ENCODE measurements at regions not wholly inside any gene's neighbourhood (a gene's known extent, or its start where the extent isn't known, plus 50 kb on each side); places are given as distances from the start of the nearest gene placed in this dataset.

DNA sequence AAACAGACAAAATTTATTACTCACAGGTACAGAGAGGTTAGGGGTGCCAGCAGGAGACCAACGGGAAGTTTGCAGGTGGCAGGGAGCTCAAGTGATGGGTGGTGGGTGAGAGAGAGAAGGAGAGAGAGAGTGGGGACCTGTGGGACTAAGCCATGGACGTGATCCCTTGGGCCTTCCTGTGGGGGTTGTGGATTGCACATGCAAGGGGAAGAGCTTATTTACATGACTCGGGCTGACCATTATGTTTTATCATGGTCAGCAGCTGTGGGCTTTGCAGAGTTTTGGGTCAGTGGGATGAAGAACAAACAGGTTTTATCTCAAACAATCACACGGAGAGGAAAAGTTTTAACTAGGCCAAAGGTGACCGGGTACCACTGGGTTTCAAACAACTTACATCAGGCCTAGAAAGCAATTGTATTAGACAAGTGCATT lies 156.2 kb upstream of the EXOC2 start:
- no peak overlapping the region for H2AFZ ChIP-seq (ENCODE audit: control insufficient read depth, low read depth, low read length)
- H3K9ac ChIP-seq (ENCODE audit: control insufficient read depth, insufficient read depth, low read length): no peak overlapping the region
- ATAC-seq (no peak), FAIRE-seq (no peak), DNase-seq (ENCODE audit: low read depth, low spot score) (no peak)
- no peak overlapping the region for H3K27ac ChIP-seq (ENCODE audit: control insufficient read depth, insufficient read depth)
- no peak overlapping the region for H3K4me2 ChIP-seq (ENCODE audit: control insufficient read depth, insufficient read depth)
- no peak overlapping the region for H3K4me3 ChIP-seq
- H3K9me3 ChIP-seq (replicated peaks; ENCODE audit: control insufficient read depth, insufficient read depth, low read length): no peaks in the 10 kb centered on the region; the same call in 2 of the 3 replicates
- intact Hi-C loops (cut with micrococcal nuclease; ENCODE audit: unreplicated experiment) (no loop called here), in situ Hi-C loops (cut with MboI) (no loop called here)
- SMC1A ChIA-PET (ENCODE audit: uncharacterized antibody, unreplicated experiment): interaction anchor here (1.2 kb wide), 1 partner anchor 256 kb away, joined by 3 read pairs; no protein-coding TSS in a partner anchor
- H3K79me2 ChIP-seq (ENCODE audit: control insufficient read depth, insufficient read depth, low read length): no peaks in the 10 kb centered on the region
- no TSS peak for BruUV-seq (replicated peaks)
- H3K4me1 ChIP-seq (ENCODE audit: control insufficient read depth, insufficient read depth, low read length): no peaks in the 10 kb centered on the region; the same call in 1 of the 2 replicates
- no peaks in the 10 kb centered on the region for H3K36me3 ChIP-seq (ENCODE audit: control insufficient read depth in 2 of 2, insufficient read depth in 2 of 2, low read length in 1 of 2)
- POLR2A ChIA-PET: no interaction called here
- WGBS (ENCODE audit: insufficient coverage, insufficient replicate concordance, low lambda C conversion rate, missing lambda C conversion rate): 1% methylated on average over 5 of the region's 5 CpGs
- RAD21 ChIA-PET (ENCODE audit: unreplicated experiment): no interaction called here
- H3K27me3 ChIP-seq (replicated peaks in 1 of 2; ENCODE audit: control insufficient read depth in 2 of 2, insufficient read depth in 2 of 2, low read length in 1 of 2): no peaks in the 10 kb centered on the region; a peak in 1 of 4 replicates
- H4K20me1 ChIP-seq (ENCODE audit: control insufficient read depth, insufficient read depth): no peaks in the 10 kb centered on the region
- CTCF ChIA-PET: no interaction called here
- TF ChIP-seq, protein P1, sequence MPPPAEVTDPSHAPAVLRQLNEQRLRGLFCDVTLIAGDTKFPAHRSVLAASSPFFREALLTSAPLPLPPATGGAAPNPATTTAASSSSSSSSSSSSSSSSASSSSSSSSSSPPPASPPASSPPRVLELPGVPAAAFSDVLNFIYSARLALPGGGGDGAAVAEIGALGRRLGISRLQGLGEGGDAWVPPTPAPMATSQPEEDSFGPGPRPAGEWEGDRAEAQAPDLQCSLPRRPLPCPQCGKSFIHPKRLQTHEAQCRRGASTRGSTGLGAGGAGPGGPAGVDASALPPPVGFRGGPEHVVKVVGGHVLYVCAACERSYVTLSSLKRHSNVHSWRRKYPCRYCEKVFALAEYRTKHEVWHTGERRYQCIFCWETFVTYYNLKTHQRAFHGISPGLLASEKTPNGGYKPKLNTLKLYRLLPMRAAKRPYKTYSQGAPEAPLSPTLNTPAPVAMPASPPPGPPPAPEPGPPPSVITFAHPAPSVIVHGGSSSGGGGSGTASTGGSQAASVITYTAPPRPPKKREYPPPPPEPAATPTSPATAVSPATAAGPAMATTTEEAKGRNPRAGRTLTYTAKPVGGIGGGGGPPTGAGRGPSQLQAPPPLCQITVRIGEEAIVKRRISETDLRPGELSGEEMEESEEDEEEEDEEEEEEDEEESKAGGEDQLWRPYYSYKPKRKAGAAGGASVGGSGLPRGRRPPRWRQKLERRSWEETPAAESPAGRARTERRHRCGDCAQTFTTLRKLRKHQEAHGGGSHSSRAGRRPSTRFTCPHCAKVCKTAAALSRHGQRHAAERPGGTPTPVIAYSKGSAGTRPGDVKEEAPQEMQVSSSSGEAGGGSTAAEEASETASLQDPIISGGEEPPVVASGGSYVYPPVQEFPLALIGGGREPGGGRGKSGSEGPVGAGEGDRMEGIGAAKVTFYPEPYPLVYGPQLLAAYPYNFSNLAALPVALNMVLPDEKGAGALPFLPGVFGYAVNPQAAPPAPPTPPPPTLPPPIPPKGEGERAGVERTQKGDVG (CRISPR knock-in tag; IDR thresholded peaks at IDR 0.05): no peak
- TF ChIP-seq MYB (IDR thresholded peaks at IDR 0.05; ENCODE audit: borderline replicate concordance, low read depth, low read length): no peak
- TF ChIP-seq, protein P2, sequence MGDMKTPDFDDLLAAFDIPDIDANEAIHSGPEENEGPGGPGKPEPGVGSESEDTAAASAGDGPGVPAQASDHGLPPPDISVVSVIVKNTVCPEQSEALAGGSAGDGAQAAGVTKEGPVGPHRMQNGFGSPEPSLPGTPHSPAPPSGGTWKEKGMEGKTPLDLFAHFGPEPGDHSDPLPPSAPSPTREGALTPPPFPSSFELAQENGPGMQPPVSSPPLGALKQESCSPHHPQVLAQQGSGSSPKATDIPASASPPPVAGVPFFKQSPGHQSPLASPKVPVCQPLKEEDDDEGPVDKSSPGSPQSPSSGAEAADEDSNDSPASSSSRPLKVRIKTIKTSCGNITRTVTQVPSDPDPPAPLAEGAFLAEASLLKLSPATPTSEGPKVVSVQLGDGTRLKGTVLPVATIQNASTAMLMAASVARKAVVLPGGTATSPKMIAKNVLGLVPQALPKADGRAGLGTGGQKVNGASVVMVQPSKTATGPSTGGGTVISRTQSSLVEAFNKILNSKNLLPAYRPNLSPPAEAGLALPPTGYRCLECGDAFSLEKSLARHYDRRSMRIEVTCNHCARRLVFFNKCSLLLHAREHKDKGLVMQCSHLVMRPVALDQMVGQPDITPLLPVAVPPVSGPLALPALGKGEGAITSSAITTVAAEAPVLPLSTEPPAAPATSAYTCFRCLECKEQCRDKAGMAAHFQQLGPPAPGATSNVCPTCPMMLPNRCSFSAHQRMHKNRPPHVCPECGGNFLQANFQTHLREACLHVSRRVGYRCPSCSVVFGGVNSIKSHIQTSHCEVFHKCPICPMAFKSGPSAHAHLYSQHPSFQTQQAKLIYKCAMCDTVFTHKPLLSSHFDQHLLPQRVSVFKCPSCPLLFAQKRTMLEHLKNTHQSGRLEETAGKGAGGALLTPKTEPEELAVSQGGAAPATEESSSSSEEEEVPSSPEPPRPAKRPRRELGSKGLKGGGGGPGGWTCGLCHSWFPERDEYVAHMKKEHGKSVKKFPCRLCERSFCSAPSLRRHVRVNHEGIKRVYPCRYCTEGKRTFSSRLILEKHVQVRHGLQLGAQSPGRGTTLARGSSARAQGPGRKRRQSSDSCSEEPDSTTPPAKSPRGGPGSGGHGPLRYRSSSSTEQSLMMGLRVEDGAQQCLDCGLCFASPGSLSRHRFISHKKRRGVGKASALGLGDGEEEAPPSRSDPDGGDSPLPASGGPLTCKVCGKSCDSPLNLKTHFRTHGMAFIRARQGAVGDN (IDR thresholded peaks at IDR 0.05): no peak
- TF ChIP-seq, protein P3, sequence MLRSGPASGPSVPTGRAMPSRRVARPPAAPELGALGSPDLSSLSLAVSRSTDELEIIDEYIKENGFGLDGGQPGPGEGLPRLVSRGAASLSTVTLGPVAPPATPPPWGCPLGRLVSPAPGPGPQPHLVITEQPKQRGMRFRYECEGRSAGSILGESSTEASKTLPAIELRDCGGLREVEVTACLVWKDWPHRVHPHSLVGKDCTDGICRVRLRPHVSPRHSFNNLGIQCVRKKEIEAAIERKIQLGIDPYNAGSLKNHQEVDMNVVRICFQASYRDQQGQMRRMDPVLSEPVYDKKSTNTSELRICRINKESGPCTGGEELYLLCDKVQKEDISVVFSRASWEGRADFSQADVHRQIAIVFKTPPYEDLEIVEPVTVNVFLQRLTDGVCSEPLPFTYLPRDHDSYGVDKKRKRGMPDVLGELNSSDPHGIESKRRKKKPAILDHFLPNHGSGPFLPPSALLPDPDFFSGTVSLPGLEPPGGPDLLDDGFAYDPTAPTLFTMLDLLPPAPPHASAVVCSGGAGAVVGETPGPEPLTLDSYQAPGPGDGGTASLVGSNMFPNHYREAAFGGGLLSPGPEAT (IDR thresholded peaks at IDR 0.05; ENCODE audit: low read depth): no peak
- no peak for TF ChIP-seq RB1 (IDR thresholded peaks at IDR 0.05; ENCODE audit: borderline replicate concordance)
- no peak for TF ChIP-seq MEF2B (IDR thresholded peaks at IDR 0.05; ENCODE audit: partially characterized antibody, poor library complexity, severe bottlenecking)
- no peak for TF ChIP-seq RCOR1 (conservative IDR thresholded peaks at IDR 0.05; ENCODE audit: low read depth, low read length)
- no peak for TF ChIP-seq HCFC1 (IDR thresholded peaks at IDR 0.05; ENCODE audit: low read length)
- TF ChIP-seq, protein P4, sequence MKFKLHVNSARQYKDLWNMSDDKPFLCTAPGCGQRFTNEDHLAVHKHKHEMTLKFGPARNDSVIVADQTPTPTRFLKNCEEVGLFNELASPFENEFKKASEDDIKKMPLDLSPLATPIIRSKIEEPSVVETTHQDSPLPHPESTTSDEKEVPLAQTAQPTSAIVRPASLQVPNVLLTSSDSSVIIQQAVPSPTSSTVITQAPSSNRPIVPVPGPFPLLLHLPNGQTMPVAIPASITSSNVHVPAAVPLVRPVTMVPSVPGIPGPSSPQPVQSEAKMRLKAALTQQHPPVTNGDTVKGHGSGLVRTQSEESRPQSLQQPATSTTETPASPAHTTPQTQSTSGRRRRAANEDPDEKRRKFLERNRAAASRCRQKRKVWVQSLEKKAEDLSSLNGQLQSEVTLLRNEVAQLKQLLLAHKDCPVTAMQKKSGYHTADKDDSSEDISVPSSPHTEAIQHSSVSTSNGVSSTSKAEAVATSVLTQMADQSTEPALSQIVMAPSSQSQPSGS (IDR thresholded peaks at IDR 0.05; ENCODE audit: low read length): no peak
- TF ChIP-seq, protein P5, sequence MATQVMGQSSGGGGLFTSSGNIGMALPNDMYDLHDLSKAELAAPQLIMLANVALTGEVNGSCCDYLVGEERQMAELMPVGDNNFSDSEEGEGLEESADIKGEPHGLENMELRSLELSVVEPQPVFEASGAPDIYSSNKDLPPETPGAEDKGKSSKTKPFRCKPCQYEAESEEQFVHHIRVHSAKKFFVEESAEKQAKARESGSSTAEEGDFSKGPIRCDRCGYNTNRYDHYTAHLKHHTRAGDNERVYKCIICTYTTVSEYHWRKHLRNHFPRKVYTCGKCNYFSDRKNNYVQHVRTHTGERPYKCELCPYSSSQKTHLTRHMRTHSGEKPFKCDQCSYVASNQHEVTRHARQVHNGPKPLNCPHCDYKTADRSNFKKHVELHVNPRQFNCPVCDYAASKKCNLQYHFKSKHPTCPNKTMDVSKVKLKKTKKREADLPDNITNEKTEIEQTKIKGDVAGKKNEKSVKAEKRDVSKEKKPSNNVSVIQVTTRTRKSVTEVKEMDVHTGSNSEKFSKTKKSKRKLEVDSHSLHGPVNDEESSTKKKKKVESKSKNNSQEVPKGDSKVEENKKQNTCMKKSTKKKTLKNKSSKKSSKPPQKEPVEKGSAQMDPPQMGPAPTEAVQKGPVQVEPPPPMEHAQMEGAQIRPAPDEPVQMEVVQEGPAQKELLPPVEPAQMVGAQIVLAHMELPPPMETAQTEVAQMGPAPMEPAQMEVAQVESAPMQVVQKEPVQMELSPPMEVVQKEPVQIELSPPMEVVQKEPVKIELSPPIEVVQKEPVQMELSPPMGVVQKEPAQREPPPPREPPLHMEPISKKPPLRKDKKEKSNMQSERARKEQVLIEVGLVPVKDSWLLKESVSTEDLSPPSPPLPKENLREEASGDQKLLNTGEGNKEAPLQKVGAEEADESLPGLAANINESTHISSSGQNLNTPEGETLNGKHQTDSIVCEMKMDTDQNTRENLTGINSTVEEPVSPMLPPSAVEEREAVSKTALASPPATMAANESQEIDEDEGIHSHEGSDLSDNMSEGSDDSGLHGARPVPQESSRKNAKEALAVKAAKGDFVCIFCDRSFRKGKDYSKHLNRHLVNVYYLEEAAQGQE (IDR thresholded peaks at IDR 0.05; ENCODE audit: low read depth, low read length): no peak

All from GM12878 (cell line).